ENCODE measurements at regions not wholly inside any gene's neighbourhood (a gene's known extent, or its start where the extent isn't known, plus 50 kb on each side); places are given as distances from the start of the nearest gene placed in this dataset.

DNA sequence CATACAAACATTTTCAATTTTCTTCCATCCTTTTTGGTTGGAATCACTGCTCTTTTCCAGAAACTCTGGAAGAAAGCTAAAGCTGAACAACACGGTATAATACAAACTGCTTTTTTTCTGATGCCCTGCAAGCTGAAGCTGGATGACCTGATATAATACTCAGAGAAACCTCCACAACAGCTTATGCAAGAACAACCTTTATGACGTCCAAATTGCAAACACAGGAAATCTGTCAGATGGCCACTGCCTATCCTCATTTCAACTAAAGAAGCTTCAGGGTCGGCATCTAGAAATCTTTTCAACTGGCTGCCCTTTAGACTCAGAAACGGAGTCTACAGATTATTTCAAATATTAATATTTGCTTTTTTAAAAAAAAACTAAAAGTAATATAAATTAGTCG, 106.5 kb upstream of the PRDM9 start:
- DNase-seq = no peak
- ChIA-PET POLR2A (no interaction called here), CTCF (no interaction called here)
- H3K36me3 Mint-ChIP-seq (ENCODE audit: low read depth) = no peaks in the 10 kb centered on the region
- no peaks in the 10 kb centered on the region for H3K27me3 Mint-ChIP-seq
- TF ChIP-seq, protein P1, sequence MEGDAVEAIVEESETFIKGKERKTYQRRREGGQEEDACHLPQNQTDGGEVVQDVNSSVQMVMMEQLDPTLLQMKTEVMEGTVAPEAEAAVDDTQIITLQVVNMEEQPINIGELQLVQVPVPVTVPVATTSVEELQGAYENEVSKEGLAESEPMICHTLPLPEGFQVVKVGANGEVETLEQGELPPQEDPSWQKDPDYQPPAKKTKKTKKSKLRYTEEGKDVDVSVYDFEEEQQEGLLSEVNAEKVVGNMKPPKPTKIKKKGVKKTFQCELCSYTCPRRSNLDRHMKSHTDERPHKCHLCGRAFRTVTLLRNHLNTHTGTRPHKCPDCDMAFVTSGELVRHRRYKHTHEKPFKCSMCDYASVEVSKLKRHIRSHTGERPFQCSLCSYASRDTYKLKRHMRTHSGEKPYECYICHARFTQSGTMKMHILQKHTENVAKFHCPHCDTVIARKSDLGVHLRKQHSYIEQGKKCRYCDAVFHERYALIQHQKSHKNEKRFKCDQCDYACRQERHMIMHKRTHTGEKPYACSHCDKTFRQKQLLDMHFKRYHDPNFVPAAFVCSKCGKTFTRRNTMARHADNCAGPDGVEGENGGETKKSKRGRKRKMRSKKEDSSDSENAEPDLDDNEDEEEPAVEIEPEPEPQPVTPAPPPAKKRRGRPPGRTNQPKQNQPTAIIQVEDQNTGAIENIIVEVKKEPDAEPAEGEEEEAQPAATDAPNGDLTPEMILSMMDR (IDR thresholded peaks at IDR 0.05) = no peak
- H3K9me3 Mint-ChIP-seq = peaks cover 7% of the 10 kb centered on the region
- no peaks in the 10 kb centered on the region for H3K4me1 Mint-ChIP-seq
- no peak for ATAC-seq (ENCODE audit: low read depth)
- no peak overlapping the region for H3K27ac Mint-ChIP-seq
- no peak overlapping the region for H3K4me3 Mint-ChIP-seq
- intact Hi-C loops (cut with micrococcal nuclease) = no loop called here

DNA sequence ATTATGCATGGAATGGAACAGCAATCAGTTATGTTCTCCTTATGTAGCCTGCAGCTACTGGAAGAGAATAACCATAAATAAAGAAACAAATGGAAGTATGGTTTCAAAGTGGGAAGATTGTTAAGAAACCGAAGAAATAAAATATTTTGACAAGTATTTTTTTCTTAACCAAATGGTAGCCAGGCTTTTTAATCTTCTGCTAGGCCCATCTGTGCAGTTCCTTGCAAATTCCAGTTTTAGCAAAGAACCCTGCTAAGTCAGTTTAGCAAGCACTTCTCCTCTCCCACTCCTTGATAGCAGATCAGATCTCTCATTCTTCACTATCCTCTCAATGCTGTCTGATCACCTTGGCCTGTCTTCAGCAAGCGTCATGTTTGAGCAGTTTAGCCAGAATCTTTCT, 111.1 kb upstream of the PRDM9 start:
- Mint-ChIP-seq H3K4me1 (no peaks in the 10 kb centered on the region), H3K9me3 (peaks cover 8% of the 10 kb centered on the region)
- CTCF ChIA-PET = no interaction called here

DNA sequence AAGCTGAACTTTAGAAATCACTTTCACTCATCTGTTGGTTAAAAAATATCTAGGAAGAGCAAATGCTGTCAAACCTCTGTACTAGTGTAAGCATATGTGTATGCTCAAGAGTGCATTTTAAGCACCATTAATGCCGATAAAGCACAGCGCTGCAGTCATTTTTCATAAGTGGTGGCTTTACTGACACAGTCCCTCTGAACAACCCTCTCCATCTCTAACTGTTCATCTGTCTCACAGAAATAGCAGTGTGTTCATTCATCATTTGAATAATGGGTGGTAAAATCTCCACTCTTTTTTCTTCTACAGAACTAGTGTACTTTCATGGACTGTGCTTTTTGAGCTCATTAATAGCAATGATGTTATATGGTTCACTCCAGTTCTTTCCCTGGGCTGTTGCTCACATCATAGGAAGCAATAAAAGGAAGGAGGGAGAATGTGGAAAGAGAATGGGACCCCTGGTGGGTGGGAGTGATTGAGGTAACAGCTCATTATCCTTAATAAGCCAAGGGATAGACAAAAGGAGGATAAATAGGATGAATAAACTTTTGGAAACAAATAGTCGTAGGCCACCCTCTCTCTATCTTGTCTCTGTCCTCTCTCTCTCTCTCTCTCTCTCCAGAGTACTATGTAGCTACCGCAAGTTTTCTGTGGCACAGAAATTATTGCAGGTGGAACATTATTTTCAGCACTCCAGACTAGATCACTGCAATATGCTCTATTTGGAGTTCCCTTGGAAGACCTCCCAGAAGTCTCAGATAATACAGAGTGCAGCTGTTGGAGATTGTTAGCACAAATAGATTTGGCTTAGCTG, 117.9 kb upstream of the PRDM9 start:
- TF ChIP-seq, protein P1 (IDR thresholded peaks at IDR 0.05) = no peak
- H3K4me3 Mint-ChIP-seq = no peak overlapping the region
- no peak overlapping the region for H3K27ac Mint-ChIP-seq
- DNase-seq = no peak
- intact Hi-C loops (cut with micrococcal nuclease) = no loop called here
- no peaks in the 10 kb centered on the region for H3K36me3 Mint-ChIP-seq (ENCODE audit: low read depth)
- ATAC-seq (ENCODE audit: low read depth) = no peak
- H3K9me3 Mint-ChIP-seq = peaks cover 7% of the 10 kb centered on the region
- H3K4me1 Mint-ChIP-seq = no peaks in the 10 kb centered on the region
- ChIA-PET CTCF (no interaction called here), POLR2A (no interaction called here)
- H3K27me3 Mint-ChIP-seq = no peaks in the 10 kb centered on the region

More for the DNA sequence above, 111.1 kb upstream of the PRDM9 start:
- ATAC-seq (ENCODE audit: low read depth) (no peak), DNase-seq (no peak)
- TF ChIP-seq, protein P1 (IDR thresholded peaks at IDR 0.05) = no peak
- no peaks in the 10 kb centered on the region for H3K36me3 Mint-ChIP-seq (ENCODE audit: low read depth)
- no peak overlapping the region for H3K27ac Mint-ChIP-seq
- H3K27me3 Mint-ChIP-seq = no peaks in the 10 kb centered on the region
- POLR2A ChIA-PET = no interaction called here
- no peak overlapping the region for H3K4me3 Mint-ChIP-seq
- intact Hi-C loops (cut with micrococcal nuclease) = no loop called here

DNA sequence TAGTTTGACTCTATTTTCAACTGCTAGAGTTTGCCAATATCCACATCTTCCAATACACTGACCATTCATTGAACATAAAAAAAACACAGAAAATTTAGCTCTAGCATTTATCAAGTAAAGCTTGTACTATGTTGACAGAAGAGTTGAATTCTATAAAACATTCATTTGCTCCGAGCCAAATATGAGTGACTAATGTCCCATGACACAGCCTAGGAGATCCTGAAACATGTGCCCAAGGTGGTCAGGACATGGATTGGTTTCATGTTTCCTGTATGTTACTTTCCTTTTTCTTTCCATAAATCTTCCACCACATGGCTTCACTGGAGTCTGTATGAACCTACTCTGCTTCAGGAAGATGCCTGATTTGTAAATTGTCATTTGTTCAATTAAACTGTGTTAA, 122.4 kb upstream of the PRDM9 start:
- ATAC-seq (ENCODE audit: low read depth) = no peak
- Mint-ChIP-seq H3K4me3 (no peak overlapping the region), H3K9me3 (peaks cover 4% of the 10 kb centered on the region), H3K4me1 (no peaks in the 10 kb centered on the region), H3K27ac (no peak overlapping the region), H3K27me3 (no peaks in the 10 kb centered on the region), H3K36me3 (ENCODE audit: low read depth) (no peaks in the 10 kb centered on the region)
- intact Hi-C loops (cut with micrococcal nuclease) = no loop called here
- DNase-seq = no peak
- TF ChIP-seq, protein P1 (IDR thresholded peaks at IDR 0.05) = no peak
- ChIA-PET POLR2A (no interaction called here), CTCF (no interaction called here)

DNA sequence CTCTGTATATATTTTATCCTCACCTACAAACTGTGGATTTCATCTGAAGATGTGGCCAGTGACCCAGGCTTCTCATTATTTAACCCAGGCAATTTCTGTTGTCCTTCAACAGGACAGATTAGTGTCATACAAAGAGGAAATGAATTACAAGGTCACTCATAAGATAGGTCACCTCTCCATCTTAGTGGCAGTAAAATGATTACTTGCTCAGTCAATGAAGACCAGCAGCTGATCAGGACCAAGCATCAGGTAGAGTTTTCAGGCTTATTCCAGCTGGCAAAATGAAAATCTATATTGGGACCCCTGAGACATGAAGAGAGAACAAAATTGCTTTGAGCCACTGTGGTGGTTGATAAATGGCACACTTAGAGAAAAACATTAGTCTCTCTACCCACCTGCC, 135.2 kb upstream of the PRDM9 start:
- Mint-ChIP-seq H3K4me1 (no peaks in the 10 kb centered on the region), H3K4me3 (no peak overlapping the region), H3K9me3 (peaks cover 2% of the 10 kb centered on the region), H3K27ac (no peak overlapping the region), H3K27me3 (no peaks in the 10 kb centered on the region), H3K36me3 (ENCODE audit: low read depth) (no peaks in the 10 kb centered on the region)
- CTCF ChIA-PET = no interaction called here
- ATAC-seq (ENCODE audit: low read depth) = no peak
- DNase-seq = no peak
- POLR2A ChIA-PET = no interaction called here
- intact Hi-C loops (cut with micrococcal nuclease) = no loop called here
- TF ChIP-seq, protein P1 (IDR thresholded peaks at IDR 0.05) = no peak

All from activated B cell treated with CpG ODN at 0.5 μM for 24 hours (primary cell).